Adrenal gland (tissue), 5 donors: ENCODE measurements at regions not wholly inside any gene's neighbourhood (a gene's known extent, or its start where the extent isn't known, plus 50 kb on each side); places are given as distances from the start of the nearest gene placed in this dataset.

Source experiments
- POLR2A ChIP-seq, 2 donors: fragments of 450-650 bp; IDR thresholded peaks; one replicate each; pipeline ENCODE4 v1.6.1; 2017; ENCODE audit warnings: antibody characterized with exemption in 2 of 2, mild to moderate bottlenecking in 2 of 2, moderate library complexity in 1 of 2
- TF ChIP-seq, protein P1 (sequence below), 6 experiments: fragments of 450-650 bp in 4 of 6; fragments of 200-600 bp in 2 of 6; sonication (generic) in 1 of 6; IDR thresholded peaks; 1 replicate in 5 of 6; 2 replicates in 1 of 6; pipeline versions ENCODE4 v1.5.1 to v1.8.0; 2016 to 2021; ENCODE audit warnings: antibody characterized with exemption in 6 of 6, mild to moderate bottlenecking in 2 of 6, moderate library complexity in 1 of 6
- donor health status: DM: no; HTN: no; CAD: no.

DNA sequence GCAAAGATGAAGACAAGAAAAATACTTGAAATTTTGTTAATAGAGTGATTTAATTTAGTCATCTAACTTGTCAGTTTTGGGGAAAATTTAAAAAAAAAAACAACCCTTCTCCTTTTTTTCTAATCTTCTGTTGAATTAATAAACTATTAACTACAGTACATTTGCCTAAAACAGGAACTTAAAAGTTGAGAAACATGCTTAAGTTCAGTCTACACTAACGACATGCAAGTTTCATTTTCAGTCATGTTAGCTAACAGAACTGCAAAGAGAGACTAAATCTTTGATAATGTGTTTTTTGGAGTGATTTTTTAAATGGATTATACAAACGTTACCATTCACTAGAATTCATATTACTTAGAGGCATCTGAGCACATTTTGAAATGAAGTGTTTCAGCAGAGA, 71.9 kb upstream of the MBNL1 start:
- TF ChIP-seq, protein P1, sequence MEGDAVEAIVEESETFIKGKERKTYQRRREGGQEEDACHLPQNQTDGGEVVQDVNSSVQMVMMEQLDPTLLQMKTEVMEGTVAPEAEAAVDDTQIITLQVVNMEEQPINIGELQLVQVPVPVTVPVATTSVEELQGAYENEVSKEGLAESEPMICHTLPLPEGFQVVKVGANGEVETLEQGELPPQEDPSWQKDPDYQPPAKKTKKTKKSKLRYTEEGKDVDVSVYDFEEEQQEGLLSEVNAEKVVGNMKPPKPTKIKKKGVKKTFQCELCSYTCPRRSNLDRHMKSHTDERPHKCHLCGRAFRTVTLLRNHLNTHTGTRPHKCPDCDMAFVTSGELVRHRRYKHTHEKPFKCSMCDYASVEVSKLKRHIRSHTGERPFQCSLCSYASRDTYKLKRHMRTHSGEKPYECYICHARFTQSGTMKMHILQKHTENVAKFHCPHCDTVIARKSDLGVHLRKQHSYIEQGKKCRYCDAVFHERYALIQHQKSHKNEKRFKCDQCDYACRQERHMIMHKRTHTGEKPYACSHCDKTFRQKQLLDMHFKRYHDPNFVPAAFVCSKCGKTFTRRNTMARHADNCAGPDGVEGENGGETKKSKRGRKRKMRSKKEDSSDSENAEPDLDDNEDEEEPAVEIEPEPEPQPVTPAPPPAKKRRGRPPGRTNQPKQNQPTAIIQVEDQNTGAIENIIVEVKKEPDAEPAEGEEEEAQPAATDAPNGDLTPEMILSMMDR (IDR thresholded peaks at IDR 0.05), result no peak
- TF ChIP-seq POLR2A (IDR thresholded peaks at IDR 0.05), result no peak
